Stimulated activated CD4-positive, alpha-beta T cell treated with anti-CD3 and anti-CD28 coated beads, Interleukin-1b, Interleukin-23, amount 100 ng/mL, for 4 hours (primary cell): ENCODE measurements at regions not wholly inside any gene's neighbourhood (a gene's known extent, or its start where the extent isn't known, plus 50 kb on each side); places are given as distances from the start of the nearest gene placed in this dataset.
"Not testable (repeated sequence)": the region's sequence is repeated elsewhere in the genome, so short reads cannot be mapped to it uniquely, and the experiment has no call there.

Experiments
- DNase-seq, 2 donors: peaks; one replicate each; pipeline ENCODE4 v3.0.0-alpha.2; 2020; ENCODE audit warnings: low read depth in 2 of 2

GRCh38 chr4:27121830-27122229 lies 261.2 kb downstream of the STIM2 start:
- DNase-seq, result no peak

GRCh38 chr4:27123123-27123768 lies 262.6 kb downstream of the STIM2 start:
- DNase-seq, result no peak

GRCh38 chr4:27123769-27124124 lies 263.1 kb downstream of the STIM2 start:
- DNase-seq, result no peak

- not testable (repeated sequence) for DNase-seq
Observed at GRCh38 chr4:27126895-27127294, 266.3 kb downstream of the STIM2 start.

- DNase-seq, result no peak
Observed at GRCh38 chr4:27128443-27128842, 267.8 kb downstream of the STIM2 start.

GRCh38 chr4:27129871-27130366 lies 269.3 kb downstream of the STIM2 start:
- no peak for DNase-seq

GRCh38 chr4:27132497-27132896 lies 271.9 kb downstream of the STIM2 start:
- DNase-seq, result no peak

- no peak for DNase-seq
Observed at GRCh38 chr4:27140486-27140885, 279.8 kb downstream of the STIM2 start.

- no peak for DNase-seq
Observed at GRCh38 chr4:27141530-27141929, 280.9 kb downstream of the STIM2 start.

- no peak for DNase-seq
Observed at GRCh38 chr4:27142841-27143240, 282.2 kb downstream of the STIM2 start.

GRCh38 chr4:27145597-27145996 lies 285.0 kb downstream of the STIM2 start:
- no peak for DNase-seq

GRCh38 chr4:27148211-27148895 lies 287.7 kb downstream of the STIM2 start:
- no peak for DNase-seq

GRCh38 chr4:27149541-27150212 lies 289.0 kb downstream of the STIM2 start:
- no peak for DNase-seq

- no peak for DNase-seq
Observed at GRCh38 chr4:27152703-27153102, 292.1 kb downstream of the STIM2 start.

GRCh38 chr4:27154706-27155105 lies 294.1 kb downstream of the STIM2 start:
- DNase-seq, result no peak

- DNase-seq, result no peak
Observed at GRCh38 chr4:27161191-27161590, 300.6 kb downstream of the STIM2 start.

GRCh38 chr4:27168783-27169182 lies 308.1 kb downstream of the STIM2 start:
- no peak for DNase-seq

- DNase-seq, result no peak
Observed at GRCh38 chr4:27173280-27173679, 312.6 kb downstream of the STIM2 start.

GRCh38 chr4:27176400-27176799 lies 315.8 kb downstream of the STIM2 start:
- no peak for DNase-seq

GRCh38 chr4:27176881-27177280 lies 316.2 kb downstream of the STIM2 start:
- DNase-seq, result no peak

- DNase-seq, result no peak
Observed at GRCh38 chr4:27178061-27178460, 317.4 kb downstream of the STIM2 start.

- DNase-seq, result no peak
Observed at GRCh38 chr4:27181693-27182092, 321.1 kb downstream of the STIM2 start.

GRCh38 chr4:27182211-27182610 lies 321.6 kb downstream of the STIM2 start:
- DNase-seq, result no peak
